Lung (tissue), 11 donors: ENCODE measurements at regions not wholly inside any gene's neighbourhood (a gene's known extent, or its start where the extent isn't known, plus 50 kb on each side); places are given as distances from the start of the nearest gene placed in this dataset.

Experiments used
- ATAC-seq: fragments of 200-7000 bp; cut with Tn5 transposase; one replicate; pipeline ENCODE4 v1.9.1; 2020; ENCODE audit warnings: moderate number of reproducible peaks; ENCODE audit not compliant: insufficient read depth, low FRiP score
- DNase-seq, 3 donors: peaks; one replicate each; pipeline ENCODE4 v3.0.0-alpha.2; 2013 to 2017
- H3K27ac ChIP-seq, 2 donors: one replicate each; pipeline ENCODE4 v1.5.1; 2013; ENCODE audit warnings: mild to moderate bottlenecking in 2 of 2, moderate library complexity in 2 of 2, control low read depth in 1 of 2, inconsistent platforms in 1 of 2, low read depth in 1 of 2, low read length in 1 of 2
- H3K27me3 ChIP-seq, 3 donors: one replicate each; pipeline ENCODE4 v1.5.1; 2013; ENCODE audit warnings: low read length in 2 of 3; ENCODE audit not compliant: control insufficient read depth in 3 of 3, insufficient read depth in 3 of 3
- H3K36me3 ChIP-seq, 4 donors: one replicate each; pipeline ENCODE4 v1.5.1; 2013; ENCODE audit warnings: low read length in 4 of 4, mild to moderate bottlenecking in 1 of 4, moderate library complexity in 1 of 4; ENCODE audit not compliant: control insufficient read depth in 4 of 4, insufficient read depth in 4 of 4
- H3K4me1 ChIP-seq, 5 donors: one replicate each; pipeline ENCODE4 v1.5.1; 2013; ENCODE audit warnings: low read length in 5 of 5, mild to moderate bottlenecking in 2 of 5, moderate library complexity in 1 of 5; ENCODE audit not compliant: control insufficient read depth in 5 of 5, insufficient read depth in 5 of 5
- H3K4me3 ChIP-seq: one replicate; pipeline ENCODE4 v1.5.1; 2013; ENCODE audit warnings: mild to moderate bottlenecking, control low read depth, moderate library complexity
- H3K9ac ChIP-seq, 2 donors: one replicate each; pipeline ENCODE4 v1.5.1; 2013; ENCODE audit warnings: low read length in 2 of 2, control low read depth in 1 of 2; ENCODE audit not compliant: insufficient read depth in 1 of 2
- H3K9me3 ChIP-seq, 4 donors: one replicate each; pipeline ENCODE4 v1.5.1; 2013; ENCODE audit warnings: low read length in 3 of 4, mild to moderate bottlenecking in 1 of 4, moderate library complexity in 1 of 4; ENCODE audit not compliant: control insufficient read depth in 4 of 4, insufficient read depth in 3 of 4
- CTCF ChIP-seq: IDR thresholded peaks from 2 replicates; pipeline ENCODE4 v1.5.1; 2012; ENCODE audit warnings: mild to moderate bottlenecking; ENCODE audit errors: control extremely low read depth, extremely low read depth
- WGBS, 2 donors: extraction: QIAGEN DNeasy Blood & Tissue Kit; methylation state at CpG; one replicate each; pipeline ENCODE4 v1.1.7; 2013; 5-methylcytosine and 5-hydroxymethylcytosine counted together
- donor health status: control.
- donor health status: control.
- donor health status: Bipolar disorder and iron deficiency.
- donor health status: healthy.
- donor health status: DM: yes; HTN: yes; CAD: no.

DNA sequence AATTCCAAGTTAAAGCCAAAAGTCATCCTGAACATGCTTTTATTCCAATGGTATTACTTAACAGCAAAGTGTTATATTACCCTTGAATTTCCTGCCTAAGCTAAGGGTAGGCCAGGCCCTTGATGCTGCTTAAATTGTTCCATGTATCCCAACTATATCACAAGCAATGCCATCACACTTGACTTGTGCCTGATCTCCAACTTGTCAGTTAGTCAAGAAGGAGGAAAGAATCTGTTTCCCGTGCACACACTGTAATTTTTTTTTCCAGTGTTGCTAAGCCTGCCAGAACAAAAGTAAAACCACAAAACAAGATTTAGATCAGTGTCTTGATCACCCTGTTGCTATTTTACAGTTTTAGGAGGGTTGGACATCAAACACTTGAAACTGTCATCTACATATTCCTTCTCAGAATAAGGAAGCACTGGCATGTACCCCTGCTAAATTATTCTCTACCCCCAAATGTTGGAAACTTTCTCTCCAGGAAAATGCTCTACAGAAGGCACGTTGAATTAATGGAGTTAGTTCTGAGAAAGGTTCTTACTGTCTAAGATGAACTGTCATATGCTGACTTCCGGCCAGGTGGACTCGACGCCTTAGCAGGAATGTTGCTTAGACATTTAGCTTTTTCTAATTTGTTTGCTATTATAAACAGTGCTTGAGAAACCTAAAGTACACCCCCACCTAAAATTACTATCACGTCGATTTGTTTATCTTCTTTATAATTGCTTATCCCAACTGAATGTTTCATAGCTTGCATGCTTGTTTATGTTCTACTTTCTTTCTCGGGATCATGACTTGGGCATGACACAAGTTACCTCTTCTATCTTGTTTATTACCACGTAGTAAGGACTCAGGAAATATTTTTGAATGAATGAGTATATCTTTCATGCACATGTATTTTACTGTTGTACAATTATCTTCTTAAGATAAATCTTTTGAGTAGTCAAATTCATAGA lies 105.5 kb upstream of the ZNF438 start:
- ATAC-seq (no peak), DNase-seq (peak in 2 of 3 donors; percentile 61 to 78)
- H3K9ac ChIP-seq, result no peak overlapping the region
- H3K27me3 ChIP-seq, result no peaks in the 10 kb centered on the region
- no peak for TF ChIP-seq CTCF
- no peaks in the 10 kb centered on the region for H3K9me3 ChIP-seq
- no peak overlapping the region for H3K4me3 ChIP-seq
- H3K36me3 ChIP-seq, result no peaks in the 10 kb centered on the region
- no peak overlapping the region for H3K27ac ChIP-seq
- WGBS, 2 donors, result 15 to 30% methylated on average over 9 of the region's 9 CpGs
- H3K4me1 ChIP-seq, result peaks cover 0 to 38% (median 12%) of the 10 kb centered on the region in 5 donors

DNA sequence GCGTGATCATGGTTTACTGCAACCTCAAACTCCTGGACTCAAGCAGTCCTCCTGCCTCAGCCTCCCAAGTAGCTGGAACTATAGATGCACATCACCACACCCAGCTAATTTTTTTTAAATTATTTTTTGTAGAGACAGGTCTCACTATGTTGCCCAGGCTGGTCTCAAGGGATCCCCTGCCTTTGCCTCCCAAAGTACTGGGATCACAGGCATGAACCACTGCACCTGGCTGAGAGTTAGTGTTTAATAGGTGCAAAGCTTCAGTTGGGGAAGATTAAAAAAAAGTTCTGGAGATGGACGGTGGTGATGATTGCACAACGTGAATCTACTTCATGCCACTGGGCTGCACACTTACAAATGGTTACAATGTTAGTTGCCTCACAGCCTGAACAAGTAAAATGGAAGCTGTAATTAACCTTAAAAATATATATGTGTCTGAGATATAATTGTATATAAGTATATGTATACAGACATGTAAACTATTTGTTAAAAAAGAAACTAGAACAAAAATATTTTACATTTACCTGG lies 106.4 kb upstream of the ZNF438 start:
- Histone ChIP-seq H3K4me1 (peaks cover 0 to 37% (median 12%) of the 10 kb centered on the region in 5 donors), H3K9me3 (no peaks in the 10 kb centered on the region), H3K27me3 (no peaks in the 10 kb centered on the region), H3K4me3 (no peak overlapping the region), H3K9ac (no peak overlapping the region), H3K36me3 (no peaks in the 10 kb centered on the region), H3K27ac (no peak overlapping the region)
- no peak for ATAC-seq
- TF ChIP-seq CTCF, result no peak
- DNase-seq, result no peak
- 39 to 50% methylated on average over 3 of the region's 3 CpGs for WGBS, 2 donors

DNA sequence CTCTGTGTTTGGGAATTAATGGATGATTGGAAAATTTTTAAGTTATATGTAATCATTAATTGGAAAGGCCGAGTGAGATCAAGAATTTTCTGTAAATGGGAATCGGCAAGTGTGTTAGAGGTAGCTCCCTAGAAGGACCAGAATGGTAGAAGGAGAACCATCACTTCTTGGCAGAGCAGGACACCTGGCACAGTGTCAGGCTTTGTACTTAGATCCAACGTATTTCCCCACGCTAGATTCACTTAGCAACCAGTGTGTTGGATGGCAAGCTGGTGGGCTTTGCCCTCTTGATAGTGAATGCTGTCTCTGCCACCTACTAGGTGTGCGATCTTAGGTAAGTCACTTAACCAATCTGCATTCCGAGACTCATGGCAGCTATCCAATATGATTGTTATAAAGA lies 107.8 kb upstream of the ZNF438 start:
- Histone ChIP-seq H3K4me3 (no peak overlapping the region), H3K9ac (no peak overlapping the region), H3K36me3 (no peaks in the 10 kb centered on the region), H3K4me1 (peaks cover 0 to 29% (median 12%) of the 10 kb centered on the region in 5 donors), H3K27ac (no peak overlapping the region), H3K27me3 (no peaks in the 10 kb centered on the region), H3K9me3 (no peaks in the 10 kb centered on the region)
- WGBS, 2 donors, result 92 to 96% methylated on average over 6 of the region's 6 CpGs
- ATAC-seq (no peak), DNase-seq (no peak)
- TF ChIP-seq CTCF, result no peak
